PC-3 (cell line): ENCODE measurements at regions not wholly inside any gene's neighbourhood (a gene's known extent, or its start where the extent isn't known, plus 50 kb on each side); places are given as distances from the start of the nearest gene placed in this dataset.

Experiments
- ATAC-seq: fragments of 200-7000 bp; cut with Tn5 transposase; 2 replicates; pipeline ENCODE4 v1.9.1; 2020; ENCODE audit warnings: mild to moderate bottlenecking, moderate library complexity
- BruUV-seq: library from RNA; stranded (reverse); fragments of 400-500 nt; replicated peaks from 2 replicates; lab custom pipeline; 2021; lab: Mats Ljungman, UMichigan
- CTCF ChIA-PET: fragments of 300-600 bp; sonication (Branson Sonifier 250); formaldehyde crosslinking; loops from one replicate; lab custom pipeline; 2022; ENCODE audit warnings: antibody characterized with exemption; lab: Charles Lee
- POLR2A ChIA-PET: fragments of 300-600 bp; sonication (Branson Sonifier 250); formaldehyde crosslinking; loops from one replicate; lab custom pipeline; 2022; ENCODE audit warnings: antibody characterized with exemption; ENCODE audit not compliant: unreplicated experiment; lab: Charles Lee
- DNase-seq: peaks from one replicate; pipeline ENCODE4 v3.0.0-alpha.2; 2015
- H2AFZ ChIP-seq: fragments of 300-600 bp; sonication (generic); 2 replicates; pipeline ENCODE4 v1.6.0; 2016; ENCODE audit warnings: antibody characterized with exemption, low read length
- H3F3A ChIP-seq: fragments of 300-600 bp; sonication (generic); one replicate; pipeline ENCODE4 v1.6.0; 2017; ENCODE audit warnings: antibody characterized with exemption, low read length, control low read depth, mild to moderate bottlenecking; ENCODE audit not compliant: unreplicated experiment
- H3K27ac ChIP-seq: fragments of 300-600 bp; sonication (generic); 2 replicates; pipeline ENCODE4 v1.5.1; 2016; ENCODE audit warnings: mild to moderate bottlenecking, low read length
- H3K27me3 ChIP-seq: fragments of 300-600 bp; sonication (generic); 2 replicates; pipeline ENCODE4 v1.6.1; 2016; ENCODE audit warnings: low read length, mixed read lengths
- H3K36me3 ChIP-seq: fragments of 300-600 bp; sonication (generic); 2 replicates; pipeline ENCODE4 v1.6.1; 2016; ENCODE audit warnings: low read depth, mixed run types, low read length, mixed read lengths
- H3K4me1 ChIP-seq: fragments of 300-600 bp; sonication (generic); 2 replicates; pipeline ENCODE4 v1.5.1; 2016; ENCODE audit warnings: low read length; ENCODE audit not compliant: insufficient read depth
- H3K4me2 ChIP-seq: fragments of 300-600 bp; sonication (generic); 2 replicates; pipeline ENCODE4 v1.6.0; 2016; ENCODE audit warnings: low read length
- H3K4me3 ChIP-seq: fragments of 300-600 bp; sonication (generic); 2 replicates; pipeline ENCODE4 v1.5.1; 2016; ENCODE audit warnings: mild to moderate bottlenecking, low read length, mixed read lengths
- H3K79me2 ChIP-seq: fragments of 300-600 bp; sonication (generic); 2 replicates; pipeline ENCODE4 v1.6.1; 2017; ENCODE audit warnings: low read length, mixed read lengths
- H3K9ac ChIP-seq: fragments of 300-600 bp; sonication (generic); 2 replicates; pipeline ENCODE4 v1.6.0; 2016; ENCODE audit warnings: mild to moderate bottlenecking, low read length
- H3K9me2 ChIP-seq: fragments of 300-600 bp; sonication (generic); replicated peaks from 2 replicates; pipeline ENCODE4 v1.6.1; 2016; ENCODE audit warnings: mixed run types, low read length, mixed read lengths
- H3K9me3 ChIP-seq: fragments of 300-600 bp; sonication (generic); 2 replicates; pipeline ENCODE4 v1.6.1; 2016; ENCODE audit warnings: low read length, mixed read lengths
- H4K20me1 ChIP-seq: fragments of 300-600 bp; sonication (generic); 2 replicates; pipeline ENCODE4 v1.6.1; 2016; ENCODE audit warnings: low read length, mixed read lengths
- EZH2 ChIP-seq: fragments of 300-600 bp; sonication (generic); IDR thresholded peaks from one replicate; pipeline ENCODE4 v1.6.1; 2017; ENCODE audit warnings: antibody characterized with exemption, mild to moderate bottlenecking, low read length; ENCODE audit not compliant: unreplicated experiment
- EZH2phosphoT487 ChIP-seq: fragments of 300-600 bp; sonication (generic); IDR thresholded peaks from 2 replicates; pipeline ENCODE4 v1.6.1; 2018; ENCODE audit warnings: mild to moderate bottlenecking, antibody characterized with exemption, low read length, borderline replicate concordance
- intact Hi-C: fragments of 100-400 bp; cut with micrococcal nuclease; formaldehyde crosslinking; loops from 2 replicates; pipeline ENCODE4 v1.9.0; 2023
- TF ChIP-seq, protein P1 (sequence below): fragments of 300-600 bp; sonication (generic); conservative IDR thresholded peaks from 2 replicates; pipeline ENCODE4 v1.5.1; 2017; ENCODE audit warnings: antibody characterized with exemption, low read depth, mild to moderate bottlenecking, low read length

- Histone ChIP-seq H3K9me2 (no peaks in the 10 kb centered on the region; the same call in 1 of the 2 replicates), H3K4me3 (no peak overlapping the region), H3K4me2 (no peak overlapping the region), H3F3A (no peaks in the 10 kb centered on the region), H3K4me1 (no peaks in the 10 kb centered on the region), H3K9ac (no peak overlapping the region), H3K27me3 (no peaks in the 10 kb centered on the region), H3K36me3 (no peaks in the 10 kb centered on the region), H2AFZ (no peak overlapping the region), H3K27ac (no peak overlapping the region), H3K79me2 (no peaks in the 10 kb centered on the region), H3K9me3 (no peaks in the 10 kb centered on the region), H4K20me1 (no peaks in the 10 kb centered on the region)
- DNase-seq: no peak
- no peak for ATAC-seq
- ChIA-PET POLR2A (no interaction called here), CTCF (interaction anchor here (0.6 kb wide), 1 partner anchor 60 kb away, joined by 3 read pairs; no protein-coding TSS in a partner anchor)
- intact Hi-C loops: no loop called here
- no TSS peak for BruUV-seq
- no peak for TF ChIP-seq EZH2phosphoT487
These were observed 580.4 kb upstream of the KCND2 start for GRCh38 chr7:119692541-119692940.

- Histone ChIP-seq H3K27ac (no peak overlapping the region), H3K9me2 (no peaks in the 10 kb centered on the region; the same call in 1 of the 2 replicates), H3K27me3 (no peaks in the 10 kb centered on the region), H2AFZ (no peak overlapping the region), H3F3A (no peaks in the 10 kb centered on the region), H3K4me3 (no peak overlapping the region), H3K4me2 (no peak overlapping the region), H3K9ac (no peak overlapping the region), H3K4me1 (no peaks in the 10 kb centered on the region), H3K9me3 (no peaks in the 10 kb centered on the region), H3K79me2 (no peaks in the 10 kb centered on the region), H4K20me1 (no peaks in the 10 kb centered on the region), H3K36me3 (no peaks in the 10 kb centered on the region)
- no TSS peak for BruUV-seq
- ChIA-PET POLR2A (no interaction called here), CTCF (no interaction called here)
- ATAC-seq: no peak
- TF ChIP-seq EZH2 (no peak), EZH2phosphoT487 (no peak)
- TF ChIP-seq, protein P1, sequence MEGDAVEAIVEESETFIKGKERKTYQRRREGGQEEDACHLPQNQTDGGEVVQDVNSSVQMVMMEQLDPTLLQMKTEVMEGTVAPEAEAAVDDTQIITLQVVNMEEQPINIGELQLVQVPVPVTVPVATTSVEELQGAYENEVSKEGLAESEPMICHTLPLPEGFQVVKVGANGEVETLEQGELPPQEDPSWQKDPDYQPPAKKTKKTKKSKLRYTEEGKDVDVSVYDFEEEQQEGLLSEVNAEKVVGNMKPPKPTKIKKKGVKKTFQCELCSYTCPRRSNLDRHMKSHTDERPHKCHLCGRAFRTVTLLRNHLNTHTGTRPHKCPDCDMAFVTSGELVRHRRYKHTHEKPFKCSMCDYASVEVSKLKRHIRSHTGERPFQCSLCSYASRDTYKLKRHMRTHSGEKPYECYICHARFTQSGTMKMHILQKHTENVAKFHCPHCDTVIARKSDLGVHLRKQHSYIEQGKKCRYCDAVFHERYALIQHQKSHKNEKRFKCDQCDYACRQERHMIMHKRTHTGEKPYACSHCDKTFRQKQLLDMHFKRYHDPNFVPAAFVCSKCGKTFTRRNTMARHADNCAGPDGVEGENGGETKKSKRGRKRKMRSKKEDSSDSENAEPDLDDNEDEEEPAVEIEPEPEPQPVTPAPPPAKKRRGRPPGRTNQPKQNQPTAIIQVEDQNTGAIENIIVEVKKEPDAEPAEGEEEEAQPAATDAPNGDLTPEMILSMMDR: no peak
- intact Hi-C loops: no loop called here
- no peak for DNase-seq
These were observed 578.5 kb upstream of the KCND2 start for GRCh38 chr7:119694506-119694905.

- H3K27ac ChIP-seq: no peak overlapping the region
- ATAC-seq (no peak), DNase-seq (no peak)
- H2AFZ ChIP-seq: no peak overlapping the region
- H3K4me1 ChIP-seq: no peaks in the 10 kb centered on the region
- H3K9me3 ChIP-seq: no peaks in the 10 kb centered on the region
- H3K4me2 ChIP-seq: no peak overlapping the region
- TF ChIP-seq EZH2: no peak
- no peak for TF ChIP-seq EZH2phosphoT487
- TF ChIP-seq, protein P1: no peak
- no peaks in the 10 kb centered on the region for H3F3A ChIP-seq
- POLR2A ChIA-PET: no interaction called here
- H3K9ac ChIP-seq: no peak overlapping the region
- H3K27me3 ChIP-seq: no peaks in the 10 kb centered on the region
- H3K9me2 ChIP-seq: no peaks in the 10 kb centered on the region; the same call in 1 of the 2 replicates
- H3K79me2 ChIP-seq: no peaks in the 10 kb centered on the region
- no peaks in the 10 kb centered on the region for H4K20me1 ChIP-seq
- CTCF ChIA-PET: no interaction called here
- BruUV-seq: no TSS peak
- intact Hi-C loops: no loop called here
- no peaks in the 10 kb centered on the region for H3K36me3 ChIP-seq
- no peak overlapping the region for H3K4me3 ChIP-seq
These were observed 576.6 kb upstream of the KCND2 start for GRCh38 chr7:119696336-119696735.
